HG03575 (cell line): ENCODE measurements at regions not wholly inside any gene's neighbourhood (a gene's known extent, or its start where the extent isn't known, plus 50 kb on each side); places are given as distances from the start of the nearest gene placed in this dataset.

ENCODE experiments used
- ATAC-seq: cut with Tn5 transposase; IDR thresholded peaks from one replicate; pipeline ENCODE4 v1.9.1; 2021; ENCODE audit not compliant: unreplicated experiment, insufficient number of reproducible peaks, low FRiP score; ENCODE audit errors: extremely low read depth

- no peak for ATAC-seq
These were observed 173.8 kb downstream of the CEMIP2 start for GRCh38 chr9:71594541-71594940.

GRCh38 chr9:71592400-71592799 is 175.9 kb downstream of the CEMIP2 start:
- no peak for ATAC-seq

DNA sequence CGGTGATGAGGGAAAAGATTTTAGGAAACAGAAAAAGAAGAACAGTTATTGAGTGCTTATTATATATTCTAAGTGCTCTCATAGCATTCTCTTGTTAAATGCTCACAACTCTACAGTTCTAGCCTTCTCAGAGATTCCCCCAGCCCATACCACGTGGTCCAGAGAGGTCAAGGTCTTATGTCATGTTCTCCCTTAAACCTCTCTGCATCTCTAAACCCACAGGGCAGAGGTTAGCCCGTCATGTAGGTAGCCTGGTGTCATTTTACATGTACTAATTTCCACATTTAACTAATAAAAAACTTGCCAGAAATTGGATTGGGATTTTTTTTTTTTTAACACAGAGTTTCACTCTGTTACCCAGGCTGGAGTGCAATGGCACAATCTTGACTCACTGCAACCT is 178.0 kb downstream of the CEMIP2 start:
- ATAC-seq, result no peak

- ATAC-seq, result no peak
These were observed 178.7 kb downstream of the CEMIP2 start for GRCh38 chr9:71589612-71590011.

DNA sequence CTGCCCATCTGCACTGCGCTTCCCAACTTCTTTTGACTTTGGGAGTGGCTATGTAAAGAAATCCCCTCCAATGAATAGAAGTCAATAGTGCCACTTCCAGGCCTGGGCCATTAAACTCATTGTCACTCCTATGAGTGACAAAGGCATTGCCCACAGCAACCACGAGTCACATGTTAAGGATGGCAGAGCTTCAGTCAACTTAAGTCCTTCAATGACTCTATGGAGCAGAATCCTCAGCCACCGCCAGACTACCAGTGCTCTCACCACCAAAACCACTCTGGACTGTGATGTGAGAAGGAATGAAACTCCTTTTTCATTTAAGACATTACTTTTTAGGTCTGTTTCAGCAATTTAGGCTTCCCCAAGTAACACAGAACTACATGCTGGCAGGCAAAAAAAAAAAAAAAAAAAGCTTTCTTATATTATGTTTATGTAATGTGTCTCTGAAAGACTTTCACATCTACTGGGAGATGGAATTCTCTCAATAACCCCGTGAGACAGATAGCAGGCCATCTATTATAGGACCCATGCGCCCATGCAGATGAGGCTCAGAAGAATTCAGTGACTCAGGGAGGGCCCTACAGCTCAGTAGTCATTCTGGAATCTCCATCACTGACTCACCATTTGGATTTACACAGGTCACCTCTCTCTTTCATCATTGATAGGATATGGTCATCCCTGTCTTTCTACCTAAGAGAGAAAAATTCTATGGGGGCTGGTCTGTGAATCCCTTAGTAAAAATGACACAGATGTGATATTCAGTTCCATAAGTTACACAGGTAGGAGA is 180.5 kb downstream of the CEMIP2 start:
- ATAC-seq, result no peak

DNA sequence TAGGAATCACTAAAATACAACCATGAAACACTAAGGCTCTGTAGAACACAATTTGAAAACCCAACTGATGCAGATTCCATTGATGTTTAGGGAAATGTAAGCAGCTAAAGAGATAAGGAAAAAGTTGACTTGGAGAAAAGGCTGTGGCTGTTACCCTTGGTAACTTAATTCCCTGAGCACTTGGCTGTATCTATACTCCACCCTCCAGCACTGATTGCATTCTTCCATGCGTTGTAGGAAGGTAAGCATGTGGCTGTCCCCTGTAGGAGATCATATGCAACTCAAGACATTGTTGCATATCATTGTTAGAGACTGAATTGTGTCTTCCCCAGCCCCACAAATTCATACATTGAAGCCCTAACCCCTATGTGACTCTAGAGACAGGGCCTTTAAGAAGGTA is 184.5 kb downstream of the CEMIP2 start:
- no peak for ATAC-seq

DNA sequence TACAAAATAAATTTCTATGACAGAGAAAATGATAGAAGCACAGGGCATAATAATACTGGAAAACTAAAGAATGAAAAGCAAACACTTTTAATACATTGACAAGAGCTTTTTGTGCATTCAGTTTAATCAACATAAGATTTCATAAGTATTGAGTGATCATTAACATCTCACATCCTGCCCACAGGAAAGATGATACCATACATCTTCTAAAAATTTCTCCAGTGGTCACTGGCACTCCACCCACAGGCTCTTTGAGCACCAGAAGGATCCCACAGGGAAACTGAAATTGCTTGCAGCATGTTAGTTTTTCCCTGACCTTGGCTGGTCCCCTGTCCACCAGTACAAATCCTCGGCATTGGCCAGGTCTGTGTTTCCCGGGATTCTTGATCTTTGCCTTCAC is 186.0 kb downstream of the CEMIP2 start:
- no peak for ATAC-seq

GRCh38 chr9:71581101-71581500 is 187.2 kb downstream of the CEMIP2 start:
- no peak for ATAC-seq

GRCh38 chr9:71571186-71571585 is 197.1 kb downstream of the CEMIP2 start:
- ATAC-seq, result no peak

DNA sequence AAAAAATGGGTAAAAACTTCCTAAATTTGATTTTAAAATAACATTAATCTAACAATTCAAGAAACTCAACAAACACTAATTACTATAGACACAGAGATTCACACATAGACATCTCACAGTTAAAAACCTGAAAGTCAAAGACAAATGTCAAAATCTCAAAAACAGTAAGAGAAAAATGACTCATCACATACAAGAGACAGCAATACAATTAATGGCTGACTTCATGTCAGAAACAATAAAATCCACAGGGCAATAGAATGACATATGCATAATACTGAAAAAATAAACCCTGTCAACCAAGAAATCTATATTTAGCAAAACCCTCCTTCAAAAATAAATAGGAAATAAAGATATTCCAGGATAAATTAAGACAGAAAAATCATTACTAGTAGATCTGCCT is 200.4 kb downstream of the CEMIP2 start:
- no peak for ATAC-seq

DNA sequence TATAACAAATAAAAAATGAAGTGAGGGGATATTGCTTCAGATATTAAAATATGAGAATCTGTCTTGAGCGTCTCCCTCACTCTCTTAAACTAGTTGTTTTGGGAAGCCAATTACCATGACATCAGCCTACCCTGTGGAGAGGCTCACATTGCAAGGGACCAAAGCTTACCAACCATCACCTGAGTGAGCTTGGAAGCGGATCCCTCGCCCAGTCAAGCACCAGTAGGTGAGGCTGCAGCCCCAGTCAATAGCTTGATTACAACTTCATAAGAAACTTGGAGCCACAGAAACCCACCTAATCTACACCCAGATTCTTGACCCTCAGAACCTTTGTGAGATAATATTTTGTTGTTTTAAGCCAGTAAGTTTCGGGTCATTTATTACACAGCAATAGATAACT is 206.2 kb downstream of the CEMIP2 start:
- no peak for ATAC-seq

DNA sequence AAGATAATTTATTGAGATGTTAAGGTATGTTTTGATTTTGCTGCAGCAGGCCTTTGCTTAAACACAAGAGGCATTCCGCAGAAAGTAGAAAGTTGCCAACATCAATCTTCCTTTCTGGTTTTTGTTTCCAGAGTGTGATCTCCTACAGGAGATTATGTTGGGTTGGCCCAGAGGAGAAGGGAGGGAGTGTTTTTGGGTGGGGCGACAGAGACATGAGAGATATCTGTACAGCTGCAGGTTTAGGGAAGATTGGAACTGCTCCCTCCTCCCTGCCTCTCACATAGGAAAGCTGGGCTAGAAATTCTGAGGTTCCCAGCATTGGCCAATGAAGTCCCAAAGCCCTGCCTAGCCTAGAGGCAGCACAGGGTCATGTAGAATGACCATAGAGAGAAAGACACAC is 211.0 kb downstream of the CEMIP2 start:
- ATAC-seq, result no peak

GRCh38 chr9:71552480-71552879 is 215.8 kb downstream of the CEMIP2 start:
- no peak for ATAC-seq

- ATAC-seq, result peak; percentile 77
These were observed 219.3 kb downstream of the CEMIP2 start for GRCh38 chr9:71549023-71549422.

GRCh38 chr9:71544464-71544863 is 223.8 kb downstream of the CEMIP2 start:
- no peak for ATAC-seq

GRCh38 chr9:71541436-71541835 is 226.9 kb downstream of the CEMIP2 start:
- ATAC-seq, result no peak

GRCh38 chr9:71524996-71525580 is 243.2 kb downstream of the CEMIP2 start:
- ATAC-seq, result no peak

- no peak for ATAC-seq
These were observed 243.8 kb downstream of the CEMIP2 start for GRCh38 chr9:71524516-71524915.

GRCh38 chr9:71521132-71521531 is 247.2 kb downstream of the CEMIP2 start:
- no peak for ATAC-seq

DNA sequence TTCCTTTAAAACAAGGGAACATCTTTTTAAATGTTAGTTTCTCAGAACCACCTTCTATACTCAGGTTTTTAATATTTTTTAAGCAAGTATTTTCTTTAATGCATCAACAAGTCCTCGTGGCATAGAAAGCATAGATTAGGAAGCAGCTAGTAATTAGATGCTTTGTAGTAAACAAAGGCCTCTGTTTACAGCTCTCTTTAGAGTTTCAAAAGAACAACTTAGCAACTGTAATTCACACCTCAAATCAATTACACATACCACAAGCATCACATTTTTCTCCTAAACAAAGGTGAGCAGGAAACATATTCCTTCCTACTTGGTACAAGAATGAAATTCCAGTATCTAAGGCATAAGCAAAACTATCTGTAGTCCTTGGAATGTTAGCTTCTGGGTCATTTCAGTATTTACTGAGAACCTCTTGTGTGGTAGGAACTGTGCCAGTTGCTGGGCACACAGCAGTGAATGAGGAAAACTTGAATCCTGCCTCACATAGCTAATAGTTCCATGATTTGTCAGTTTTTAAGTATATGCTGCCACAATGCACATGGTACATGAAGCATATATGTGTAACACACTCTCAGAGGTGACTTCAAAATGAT is 249.1 kb downstream of the CEMIP2 start:
- ATAC-seq, result no peak
